Mesodermal cell (in vitro differentiated cells): ENCODE measurements at regions not wholly inside any gene's neighbourhood (a gene's known extent, or its start where the extent isn't known, plus 50 kb on each side); places are given as distances from the start of the nearest gene placed in this dataset.

Experiments
- H3K27ac ChIP-seq: 2 replicates; pipeline ENCODE4 v1.7.0; 2013; ENCODE audit warnings: mild to moderate bottlenecking, low read depth, low read length, moderate library complexity; ENCODE audit not compliant: severe bottlenecking
- H3K36me3 ChIP-seq: 2 replicates; pipeline ENCODE4 v1.7.1; 2013; ENCODE audit warnings: mild to moderate bottlenecking, low read length, moderate library complexity; ENCODE audit not compliant: control insufficient read depth, insufficient read depth
- H3K4me1 ChIP-seq: one replicate; pipeline ENCODE4 v1.7.1; 2013; ENCODE audit warnings: mild to moderate bottlenecking, low read length; ENCODE audit not compliant: insufficient read depth, control insufficient read depth, poor library complexity, severe bottlenecking
- H3K4me3 ChIP-seq: 2 replicates; pipeline ENCODE4 v1.7.0; 2013; ENCODE audit warnings: low read length, control low read depth, mild to moderate bottlenecking; ENCODE audit not compliant: insufficient read depth, poor library complexity, severe bottlenecking; ENCODE audit errors: extremely low read depth
- H3K9me3 ChIP-seq: 2 replicates; pipeline ENCODE4 v1.7.1; 2013; ENCODE audit warnings: mild to moderate bottlenecking, low read length, moderate library complexity; ENCODE audit not compliant: control insufficient read depth
- WGBS, 2 experiments: methylation state at CpG; one replicate each; pipeline ENCODE4 v1.1.5; 2013; ENCODE audit warnings: missing lambda C conversion rate in 2 of 2; ENCODE audit not compliant: insufficient coverage in 2 of 2; 5-methylcytosine and 5-hydroxymethylcytosine counted together

GRCh38 chr4:20326977-20327376, 75.3 kb downstream of the SLIT2 start:
- no CpG with 5 or more reads among the region's 2 CpGs for WGBS, 2 experiments

GRCh38 chr4:20327808-20328207, 76.1 kb downstream of the SLIT2 start:
- 80 to 100% methylated on average over 1 of the region's 2 CpGs for WGBS, 2 experiments
- no peak overlapping the region for H3K4me3 ChIP-seq

More at GRCh38 chr4:20326977-20327376, 75.3 kb downstream of the SLIT2 start:
- no peak overlapping the region for H3K4me3 ChIP-seq
- no peaks in the 10 kb centered on the region for H3K36me3 ChIP-seq
- H3K9me3 ChIP-seq, result no peaks in the 10 kb centered on the region
- no peak overlapping the region for H3K27ac ChIP-seq
- H3K4me1 ChIP-seq, result peaks cover 6% of the 10 kb centered on the region

GRCh38 chr4:20331642-20332041, 79.9 kb downstream of the SLIT2 start:
- Histone ChIP-seq H3K4me3 (no peak overlapping the region), H3K36me3 (no peaks in the 10 kb centered on the region), H3K4me1 (no peaks in the 10 kb centered on the region), H3K27ac (no peak overlapping the region), H3K9me3 (no peaks in the 10 kb centered on the region)
- no CpG with 5 or more reads among the region's 1 CpG for WGBS, 2 experiments

More at GRCh38 chr4:20327808-20328207, 76.1 kb downstream of the SLIT2 start:
- no peaks in the 10 kb centered on the region for H3K36me3 ChIP-seq
- H3K4me1 ChIP-seq, result peaks cover 5% of the 10 kb centered on the region
- no peak overlapping the region for H3K27ac ChIP-seq
- H3K9me3 ChIP-seq, result no peaks in the 10 kb centered on the region

- Histone ChIP-seq H3K36me3 (no peaks in the 10 kb centered on the region), H3K4me1 (no peaks in the 10 kb centered on the region), H3K4me3 (no peak overlapping the region), H3K9me3 (no peaks in the 10 kb centered on the region), H3K27ac (no peak overlapping the region)
- WGBS, 2 experiments, result 92% methylated on average over 2 of the region's 3 CpGs; no CpG with 5 or more reads in 1 of the 2 experiments
Measured at GRCh38 chr4:20333141-20333715, 81.5 kb downstream of the SLIT2 start.

- no peak overlapping the region for H3K4me3 ChIP-seq
- no peaks in the 10 kb centered on the region for H3K9me3 ChIP-seq
- no CpG with 5 or more reads among the region's 1 CpG for WGBS, 2 experiments
- H3K36me3 ChIP-seq, result no peaks in the 10 kb centered on the region
- H3K4me1 ChIP-seq, result no peaks in the 10 kb centered on the region
- H3K27ac ChIP-seq, result no peak overlapping the region
Measured at GRCh38 chr4:20337261-20337664, 85.6 kb downstream of the SLIT2 start.

GRCh38 chr4:20338841-20339240, 87.1 kb downstream of the SLIT2 start:
- no peaks in the 10 kb centered on the region for H3K36me3 ChIP-seq
- no peaks in the 10 kb centered on the region for H3K9me3 ChIP-seq
- H3K4me3 ChIP-seq, result no peak overlapping the region
- H3K27ac ChIP-seq, result no peak overlapping the region
- H3K4me1 ChIP-seq, result no peaks in the 10 kb centered on the region
- 80% methylated on average over 1 of the region's 2 CpGs; no CpG with 5 or more reads in 1 of the 2 experiments for WGBS, 2 experiments

- no peaks in the 10 kb centered on the region for H3K4me1 ChIP-seq
- H3K9me3 ChIP-seq, result no peaks in the 10 kb centered on the region
- WGBS, 2 experiments, result 80 to 86% methylated on average over 1 to 3 of the region's 5 CpGs
- no peak overlapping the region for H3K27ac ChIP-seq
- H3K36me3 ChIP-seq, result no peaks in the 10 kb centered on the region
- no peak overlapping the region for H3K4me3 ChIP-seq
Measured at GRCh38 chr4:20341134-20341738, 89.5 kb downstream of the SLIT2 start.

- no peaks in the 10 kb centered on the region for H3K36me3 ChIP-seq
- H3K27ac ChIP-seq, result no peak overlapping the region
- H3K4me1 ChIP-seq, result no peaks in the 10 kb centered on the region
- 100% methylated on average over 1 of the region's 2 CpGs; no CpG with 5 or more reads in 1 of the 2 experiments for WGBS, 2 experiments
- H3K9me3 ChIP-seq, result no peaks in the 10 kb centered on the region
- H3K4me3 ChIP-seq, result no peak overlapping the region
Measured at GRCh38 chr4:20347531-20347930, 95.8 kb downstream of the SLIT2 start.

- H3K4me1 ChIP-seq, result no peaks in the 10 kb centered on the region
- H3K36me3 ChIP-seq, result no peaks in the 10 kb centered on the region
- H3K27ac ChIP-seq, result no peak overlapping the region
- 89 to 97% methylated on average over 6 of the region's 6 CpGs for WGBS, 2 experiments
- H3K9me3 ChIP-seq, result no peaks in the 10 kb centered on the region
- no peak overlapping the region for H3K4me3 ChIP-seq
Measured at GRCh38 chr4:20348411-20348810, 96.7 kb downstream of the SLIT2 start.

- H3K27ac ChIP-seq, result no peak overlapping the region
- H3K4me3 ChIP-seq, result no peak overlapping the region
- H3K36me3 ChIP-seq, result no peaks in the 10 kb centered on the region
- no peaks in the 10 kb centered on the region for H3K9me3 ChIP-seq
- 100% methylated on average over 1 of the region's 2 CpGs; no CpG with 5 or more reads in 1 of the 2 experiments for WGBS, 2 experiments
- H3K4me1 ChIP-seq, result no peaks in the 10 kb centered on the region
Measured at GRCh38 chr4:20351360-20352162, 99.9 kb downstream of the SLIT2 start.

- no peak overlapping the region for H3K4me3 ChIP-seq
- no peaks in the 10 kb centered on the region for H3K36me3 ChIP-seq
- H3K9me3 ChIP-seq, result no peaks in the 10 kb centered on the region
- no CpG with 5 or more reads among the region's 1 CpG for WGBS, 2 experiments
- no peak overlapping the region for H3K27ac ChIP-seq
- H3K4me1 ChIP-seq, result no peaks in the 10 kb centered on the region
Measured at GRCh38 chr4:20352163-20352431, 100.4 kb downstream of the SLIT2 start.
